GM18861 (cell line): ENCODE measurements at regions not wholly inside any gene's neighbourhood (a gene's known extent, or its start where the extent isn't known, plus 50 kb on each side); places are given as distances from the start of the nearest gene placed in this dataset.
A peak's percentile ranks its signal among the peaks of the same experiment; 100 is the strongest.

Source experiments
- ATAC-seq: cut with Tn5 transposase; IDR thresholded peaks from one replicate; pipeline ENCODE4 v1.9.1; 2021; ENCODE audit not compliant: unreplicated experiment

DNA sequence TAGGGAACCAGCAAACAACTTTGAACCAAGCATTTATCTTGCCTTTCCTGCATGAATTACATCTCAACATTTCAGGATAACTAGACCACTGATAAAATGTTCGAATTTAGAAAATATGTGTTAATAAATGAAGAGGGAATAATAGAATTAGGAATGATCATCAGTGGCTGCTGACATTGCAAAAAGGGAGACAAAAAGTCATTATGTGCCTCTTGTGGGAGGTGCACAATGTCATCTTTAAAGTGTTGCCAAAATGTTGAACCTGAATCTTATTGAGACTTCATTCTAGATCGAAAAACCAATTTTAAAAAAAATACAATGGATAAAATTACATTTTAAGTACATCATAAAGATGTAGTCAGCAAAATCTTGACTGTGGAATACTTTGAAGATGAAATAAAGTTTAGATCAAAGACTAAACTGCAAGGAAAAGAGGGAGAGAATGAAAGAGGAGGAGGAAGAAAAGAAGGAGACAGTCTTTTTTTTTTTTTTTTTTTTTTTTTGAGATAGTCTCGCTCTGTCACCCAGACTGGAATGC, 299.3 kb downstream of the FBXW7 start:
- ATAC-seq = no peak

DNA sequence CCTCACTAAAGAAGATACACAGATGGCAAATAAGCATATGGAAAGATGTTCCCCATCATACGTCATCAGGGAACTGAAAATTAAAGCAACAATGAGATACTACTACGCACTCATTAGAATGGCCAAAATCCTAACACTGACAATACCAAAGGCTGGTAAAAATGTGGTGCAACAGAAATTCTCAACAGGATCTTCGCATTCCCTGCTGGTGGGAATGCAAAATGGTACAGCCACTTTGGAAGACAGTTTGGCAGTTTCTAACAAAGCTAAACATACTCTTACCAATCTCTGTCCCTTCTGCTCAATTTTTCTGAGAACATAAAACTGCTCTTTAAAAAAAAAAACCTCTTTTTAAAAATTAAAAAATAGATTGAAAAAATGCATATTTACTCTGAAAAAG, 300.2 kb downstream of the FBXW7 start:
- ATAC-seq = no peak

DNA sequence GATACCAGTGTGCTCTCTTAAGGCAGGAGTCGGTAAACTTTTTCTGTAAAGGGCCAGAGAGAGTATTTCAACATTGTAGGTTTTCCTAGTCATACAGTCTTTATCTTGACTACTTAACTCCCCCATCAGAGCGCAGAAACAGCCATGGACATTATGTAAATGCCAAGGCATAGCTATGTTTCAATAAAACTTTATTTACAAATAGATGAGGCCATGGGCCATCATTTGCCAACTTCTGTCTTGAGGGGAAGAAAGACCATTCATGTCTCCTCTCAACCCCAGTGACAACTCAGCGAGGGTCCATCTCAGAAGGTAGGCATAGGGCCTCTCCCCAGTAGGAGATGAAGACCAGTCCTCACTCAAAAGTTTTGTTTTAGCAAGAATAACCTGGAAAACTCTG, 301.3 kb downstream of the FBXW7 start:
- ATAC-seq = no peak

DNA sequence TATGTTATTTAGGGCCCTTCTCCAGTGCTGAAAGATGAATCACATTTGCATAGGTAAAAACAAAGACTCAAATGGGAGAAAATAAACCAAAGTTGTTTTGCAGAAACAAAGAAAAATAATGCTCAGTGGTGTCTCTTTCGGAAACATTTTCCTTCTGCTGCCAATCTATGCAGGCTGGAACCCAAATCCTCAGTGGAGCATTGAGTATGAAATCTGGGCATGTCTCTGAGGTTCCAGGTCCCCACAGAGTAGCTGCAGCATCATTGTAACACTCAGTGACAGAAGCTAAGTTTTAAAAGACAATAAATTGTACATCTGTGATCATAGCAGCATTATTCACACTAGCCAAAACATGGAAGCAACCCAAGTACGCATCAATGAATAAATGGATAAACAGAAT, 303.6 kb downstream of the FBXW7 start:
- ATAC-seq = no peak

DNA sequence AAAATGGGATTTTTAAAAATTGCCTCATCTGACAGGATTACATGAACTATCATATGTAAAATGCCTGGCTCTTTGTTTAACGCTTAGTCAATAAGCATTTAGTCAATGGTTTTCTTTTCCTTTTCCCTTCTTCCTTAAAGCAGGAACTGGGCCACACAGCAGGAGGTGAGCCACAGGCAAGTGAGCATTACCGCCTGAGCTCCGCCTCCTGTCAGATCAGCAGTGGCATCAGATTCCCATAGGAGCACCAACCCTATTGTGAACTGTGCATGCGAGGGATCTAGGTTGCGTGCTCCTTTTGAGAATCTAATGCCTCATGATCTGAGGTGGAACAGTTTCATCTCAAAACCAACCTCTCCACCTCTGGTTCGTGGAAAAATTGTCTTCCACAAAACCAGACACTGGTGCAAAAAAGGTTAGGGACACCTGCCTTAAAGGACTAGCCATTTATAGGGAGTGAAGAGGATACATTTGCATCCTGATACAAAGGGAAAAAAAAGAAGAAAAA, 306.1 kb downstream of the FBXW7 start:
- ATAC-seq = no peak

DNA sequence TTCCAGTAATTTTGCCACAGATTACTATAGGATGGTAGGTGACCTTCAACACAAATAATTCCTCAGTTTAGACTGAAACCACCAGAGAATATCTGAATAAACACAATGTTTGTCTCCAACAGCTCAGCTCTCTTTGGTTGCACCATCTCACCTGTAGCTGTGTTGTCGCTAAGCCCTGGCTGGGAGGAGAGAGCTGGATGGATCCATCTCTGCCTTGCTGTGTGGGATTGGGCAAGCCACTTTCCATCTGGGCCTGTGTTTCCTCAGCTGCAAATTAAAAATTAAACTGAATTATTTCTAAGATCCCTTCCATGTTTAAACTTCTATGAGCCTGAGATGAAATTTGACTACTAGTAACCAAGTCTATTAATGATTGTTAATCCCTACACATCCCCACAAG, 310.2 kb downstream of the FBXW7 start:
- ATAC-seq = no peak

DNA sequence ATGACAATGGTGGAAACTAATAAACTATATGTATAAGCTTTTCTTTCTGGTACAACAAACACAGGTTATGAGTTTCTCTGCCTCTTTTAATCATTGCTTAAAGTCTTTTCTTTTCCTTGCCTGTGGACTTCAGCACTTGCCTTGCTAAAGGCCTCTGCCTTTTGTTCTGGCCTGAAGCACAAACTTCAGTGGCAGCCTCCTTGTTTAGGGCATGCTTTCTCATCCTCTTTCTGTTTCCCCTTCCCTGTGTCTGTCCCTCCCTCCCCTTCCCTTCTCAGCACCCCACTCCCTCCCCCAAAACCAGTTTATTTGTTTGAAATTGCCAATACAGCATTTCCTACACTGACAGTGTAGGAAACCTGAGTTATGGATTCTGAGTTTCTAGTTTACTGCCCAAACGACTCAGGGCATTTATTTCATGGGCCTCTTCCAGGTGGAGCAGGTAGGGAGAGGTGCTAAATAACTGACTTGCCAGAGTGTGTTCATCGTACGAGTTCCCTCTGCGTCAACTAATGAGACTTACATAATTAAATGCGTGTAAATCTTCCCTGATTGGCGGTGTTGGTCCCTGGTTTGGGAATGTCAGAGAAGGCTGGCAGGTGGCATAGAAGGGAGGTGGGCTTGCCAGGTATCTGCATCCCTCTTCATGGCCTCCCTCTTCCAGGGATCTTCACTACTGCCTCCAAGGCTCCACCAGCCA, 311.0 kb downstream of the FBXW7 start:
- no peak for ATAC-seq

DNA sequence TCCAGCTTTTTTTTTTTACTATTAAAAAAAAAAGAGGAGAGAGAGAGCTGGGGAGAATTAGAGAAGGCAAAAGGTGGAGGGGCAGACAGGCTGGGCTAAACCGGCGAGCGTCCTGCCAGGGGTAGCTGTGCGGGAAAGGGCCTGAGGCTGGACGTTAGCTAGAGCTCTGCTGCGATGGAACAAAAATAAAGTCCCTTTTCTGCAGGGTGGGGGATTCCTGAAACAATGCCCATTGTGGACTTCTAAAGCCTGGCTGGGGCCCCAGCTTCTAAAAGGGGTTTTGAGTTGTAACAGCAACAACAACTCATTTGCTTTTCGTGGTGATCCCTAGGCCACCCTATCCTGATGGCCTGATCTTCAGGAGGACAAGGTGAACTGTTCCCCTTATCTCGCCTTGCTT, 311.7 kb downstream of the FBXW7 start:
- no peak for ATAC-seq

DNA sequence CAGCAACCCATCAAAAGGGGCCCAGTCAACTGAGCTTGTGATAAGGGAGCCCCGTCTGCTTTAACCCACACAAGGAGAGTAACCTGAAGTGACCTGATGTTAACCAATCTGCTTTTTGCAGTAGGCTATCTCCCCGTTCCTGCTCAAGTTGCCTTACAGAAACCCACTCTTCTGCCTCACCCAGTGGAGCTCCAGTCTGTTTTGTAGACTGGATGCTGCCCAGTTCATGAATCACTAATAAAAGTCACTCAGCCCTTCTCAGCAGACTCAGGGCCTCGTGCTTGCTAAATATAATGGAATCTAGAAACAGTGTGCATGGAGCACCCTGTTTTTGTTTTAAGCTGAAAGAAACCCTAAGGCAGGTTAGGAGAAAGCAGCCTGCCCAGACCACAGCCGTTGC, 312.3 kb downstream of the FBXW7 start:
- no peak for ATAC-seq

DNA sequence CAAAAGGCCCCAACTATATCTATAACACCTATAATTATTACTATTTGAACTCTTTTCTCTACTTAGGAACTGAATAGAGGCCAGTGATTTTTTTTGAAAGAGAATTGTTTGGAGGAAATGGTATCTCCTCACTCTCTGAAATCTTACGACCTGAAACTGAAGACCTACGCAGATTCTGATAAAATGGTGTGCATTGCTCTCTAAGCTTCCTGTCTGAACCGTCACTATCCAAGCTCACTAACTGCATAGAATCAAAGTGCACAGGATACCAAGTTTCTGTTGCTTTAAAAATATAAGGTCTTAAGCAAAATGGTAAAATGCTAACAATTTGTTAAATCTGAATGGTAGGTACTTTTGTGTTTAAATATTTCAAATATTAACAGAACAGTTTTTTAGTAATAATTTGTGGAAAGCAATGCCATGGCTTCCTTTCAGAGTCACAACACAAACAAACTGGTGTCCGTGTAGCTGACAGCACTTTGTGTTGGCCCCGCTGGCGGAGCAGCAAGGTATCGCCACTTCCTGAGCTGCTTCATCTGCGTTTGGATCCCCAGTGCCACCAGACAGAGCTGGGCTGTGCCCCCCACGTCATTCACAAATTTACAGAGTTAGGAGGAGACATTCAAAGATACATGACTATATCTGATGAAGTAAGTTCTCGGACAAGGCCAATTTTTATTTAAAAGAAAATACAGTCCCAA, 313.9 kb downstream of the FBXW7 start:
- ATAC-seq = no peak

DNA sequence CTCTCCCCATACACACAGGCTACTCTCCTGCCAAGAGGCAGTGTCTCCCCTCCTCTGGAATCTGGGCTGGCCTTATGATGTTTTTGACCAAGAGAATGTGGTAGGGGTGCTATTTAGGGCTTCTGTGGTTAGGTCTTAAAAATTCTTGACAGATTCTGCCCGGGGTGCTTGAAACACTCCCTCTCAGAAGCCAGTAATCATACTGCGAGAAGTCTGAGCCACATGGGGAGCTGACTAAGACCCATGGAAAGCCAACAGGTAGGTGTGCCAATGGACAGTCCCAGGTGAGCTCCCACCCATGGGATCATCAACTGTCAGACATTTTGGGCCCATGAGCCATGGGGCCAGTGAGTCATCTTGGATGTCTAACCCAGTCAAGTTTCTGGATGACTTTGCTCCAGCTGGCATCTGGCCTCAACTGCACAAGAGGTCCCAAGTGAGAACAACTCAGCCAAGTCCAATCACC, 315.7 kb downstream of the FBXW7 start:
- peak; percentile 73 for ATAC-seq

DNA sequence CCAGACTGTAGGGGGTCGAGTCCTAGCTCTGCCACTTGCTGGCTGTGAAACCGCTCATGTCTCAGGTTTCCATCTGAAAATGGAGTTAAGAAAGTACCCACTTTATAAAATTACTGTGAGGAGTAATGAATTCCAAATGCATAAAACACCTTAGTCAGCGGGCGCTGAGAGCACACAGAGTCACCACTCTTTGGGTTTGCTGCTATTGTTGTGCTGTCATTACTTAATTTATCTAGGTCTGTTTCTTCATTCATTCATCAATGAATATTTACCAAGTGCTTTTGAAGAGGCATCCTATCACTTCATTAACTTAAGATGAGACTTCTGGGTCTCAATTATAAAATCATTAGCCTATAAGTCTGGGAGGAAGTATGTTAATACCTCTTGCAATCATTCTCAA, 317.3 kb downstream of the FBXW7 start:
- ATAC-seq = no peak

DNA sequence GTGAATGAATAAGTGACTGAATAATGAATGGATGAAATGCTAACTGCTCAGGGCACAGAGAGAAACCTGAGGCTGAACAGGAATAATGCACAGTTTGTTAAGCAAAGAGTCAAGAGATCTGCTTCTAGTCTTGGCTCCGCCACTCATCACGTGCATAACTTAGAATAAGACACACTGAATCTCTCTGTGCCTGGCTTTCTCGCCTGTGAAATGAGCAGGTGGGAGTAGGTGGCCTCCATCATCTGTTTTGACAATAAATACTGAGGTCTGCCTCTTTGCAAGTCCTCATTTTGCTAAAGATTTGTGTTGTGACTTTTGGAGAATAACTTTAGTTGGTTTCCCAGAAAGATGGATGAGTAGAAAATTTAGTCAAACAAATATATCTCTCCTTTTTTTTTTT, 318.0 kb downstream of the FBXW7 start:
- ATAC-seq = no peak

DNA sequence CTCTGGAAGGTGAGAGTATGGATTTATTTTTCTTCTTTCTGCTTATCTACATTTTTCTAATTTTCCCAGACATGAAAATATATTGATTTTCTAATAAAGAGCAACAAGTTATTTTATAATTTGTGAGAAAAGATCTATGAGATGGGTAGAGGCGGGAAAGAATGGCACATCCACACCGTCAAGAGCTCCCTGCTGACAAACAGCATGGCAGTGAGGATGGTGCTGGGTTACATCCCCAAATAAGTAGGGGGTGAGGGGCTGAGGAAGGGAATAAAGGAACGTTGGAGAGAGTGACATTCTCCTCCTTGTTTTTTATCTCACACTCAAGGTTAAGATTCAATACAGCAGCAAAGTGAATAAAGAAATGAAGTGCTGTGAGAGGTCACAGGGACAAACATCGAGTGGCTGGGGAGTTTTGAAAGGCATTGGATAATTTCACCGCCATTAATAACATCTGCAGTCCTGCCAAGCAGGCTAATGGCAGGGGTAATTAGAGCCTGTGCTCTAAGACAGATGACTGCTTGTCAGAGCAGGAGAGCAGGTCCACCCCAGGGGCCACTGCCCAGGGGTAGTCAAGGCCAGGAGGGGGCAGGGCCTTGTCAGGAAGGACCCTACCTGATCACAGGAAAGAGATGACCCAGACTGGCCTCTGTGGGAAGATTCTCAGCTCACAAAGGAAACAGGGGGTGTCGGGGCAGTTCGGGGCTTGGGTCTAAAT, 323.8 kb downstream of the FBXW7 start:
- no peak for ATAC-seq

DNA sequence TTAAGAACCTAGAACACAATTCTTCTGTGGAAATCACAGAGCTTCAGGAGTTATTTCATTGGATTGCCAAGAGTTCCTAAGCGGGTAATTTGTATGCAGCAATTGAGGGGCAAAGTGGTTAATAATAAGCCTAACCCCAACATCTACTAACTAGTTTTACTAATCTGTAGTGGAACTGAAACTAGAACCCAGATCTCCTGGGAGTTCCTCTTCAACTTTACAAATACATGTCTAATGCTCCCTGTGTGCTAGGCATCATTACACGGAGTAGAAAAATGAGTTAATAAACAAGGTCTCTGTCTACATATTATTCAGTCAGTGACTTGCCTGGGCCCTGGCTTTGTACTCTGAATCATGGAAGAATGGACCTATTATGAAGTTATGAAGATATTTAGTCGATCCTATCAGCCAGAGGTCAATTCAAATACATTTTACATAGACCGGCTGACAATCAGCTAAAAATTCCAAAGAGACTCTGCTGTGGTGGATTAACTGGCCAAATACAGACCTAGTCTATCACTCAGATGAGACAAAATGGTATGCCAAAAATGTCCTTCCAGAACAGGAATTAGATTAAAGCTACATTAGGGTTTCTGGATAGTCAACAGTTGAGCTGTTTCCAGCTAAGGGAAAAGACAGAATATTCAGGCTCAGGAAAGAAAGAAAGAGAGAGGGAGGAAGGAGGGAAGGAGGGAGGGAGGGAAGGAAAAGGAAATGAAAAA, 326.0 kb downstream of the FBXW7 start:
- ATAC-seq = peak; percentile 96

DNA sequence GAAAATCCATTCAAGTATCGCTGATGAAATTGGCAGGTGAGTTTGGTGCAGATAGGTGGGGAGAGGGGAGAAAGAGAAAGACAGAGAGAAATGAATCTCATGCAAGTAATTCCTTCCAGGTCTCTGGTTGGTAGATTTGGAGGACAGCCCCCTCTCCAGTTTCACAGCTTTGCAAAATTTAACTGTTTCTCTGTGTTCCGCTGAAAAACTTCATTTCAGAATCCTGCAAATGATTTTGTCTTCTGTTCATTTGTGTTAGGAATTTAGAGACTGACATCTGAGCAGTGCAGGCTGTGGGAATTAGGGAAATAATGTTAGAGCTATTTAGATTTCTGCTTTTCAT, 328.5 kb downstream of the FBXW7 start:
- ATAC-seq = no peak

DNA sequence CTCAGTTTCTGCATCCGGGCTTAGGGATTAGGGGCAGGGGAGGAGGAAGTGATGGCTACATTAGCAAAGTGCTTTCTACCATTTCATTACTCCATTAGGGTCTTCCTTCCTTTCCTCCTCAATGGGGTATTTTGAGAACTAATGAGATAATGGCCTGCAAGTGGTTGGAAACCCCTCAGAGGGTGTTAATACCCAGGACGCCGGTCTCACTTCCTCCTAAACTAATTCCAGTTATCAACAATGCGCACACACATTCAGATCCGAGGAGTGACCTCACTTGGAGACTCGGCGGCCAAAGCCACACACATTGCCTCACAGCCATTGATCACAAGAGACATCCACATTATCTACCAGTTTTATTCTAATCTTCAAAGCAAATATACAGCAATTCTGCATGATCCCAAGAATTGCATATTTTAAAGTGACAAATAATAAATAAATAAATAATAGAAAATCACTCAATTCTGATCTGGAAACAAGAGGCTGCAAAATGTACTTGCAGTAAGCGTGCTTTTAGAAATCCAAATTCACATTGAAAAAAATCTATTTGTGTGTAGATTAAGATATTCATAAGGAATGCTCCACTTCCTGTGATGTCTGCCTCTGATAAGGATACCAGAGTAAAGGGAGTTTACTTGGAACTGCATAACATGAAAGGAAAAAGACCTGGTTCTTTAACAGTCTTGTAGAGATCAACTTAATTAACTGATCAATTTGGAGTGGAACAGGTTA, 329.1 kb downstream of the FBXW7 start:
- ATAC-seq = no peak

DNA sequence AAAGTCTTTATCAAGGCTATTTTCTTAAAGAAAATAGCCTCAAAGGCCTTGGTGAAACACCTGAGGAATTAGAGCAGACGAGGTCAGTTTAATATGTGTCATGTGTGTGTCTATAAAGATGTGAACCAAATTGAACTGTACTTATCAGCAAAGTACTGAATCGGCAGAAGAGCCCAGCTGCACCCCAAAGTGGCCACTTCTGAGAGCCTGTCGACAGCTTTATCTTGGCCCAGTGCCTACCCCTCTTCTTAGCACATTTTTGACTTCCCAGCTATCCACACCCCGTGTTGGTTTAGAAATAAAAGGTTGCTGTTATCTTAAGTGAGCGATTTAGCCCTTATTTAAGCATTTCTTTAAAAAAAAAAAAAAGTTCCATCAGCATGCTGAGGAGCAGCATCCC, 329.7 kb downstream of the FBXW7 start:
- ATAC-seq = no peak

DNA sequence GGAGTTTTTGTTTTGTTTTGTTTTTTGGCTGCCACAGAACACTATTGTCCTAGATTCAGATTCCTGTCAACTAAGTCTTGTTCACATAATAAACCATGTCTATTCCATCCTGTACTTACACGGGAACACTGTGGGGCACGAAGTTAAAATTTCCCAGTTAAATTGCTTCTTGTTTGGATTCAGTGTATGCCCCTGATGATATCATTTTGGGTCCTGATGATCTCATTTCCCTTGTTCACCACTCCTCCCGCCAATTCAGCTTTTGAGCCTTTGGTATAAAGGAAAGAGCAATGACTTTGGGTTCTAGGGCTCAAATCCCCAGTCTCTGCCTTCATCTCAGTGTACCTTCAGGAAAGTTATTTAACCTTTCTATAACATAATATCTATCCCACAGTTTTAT, 333.5 kb downstream of the FBXW7 start:
- ATAC-seq = no peak

DNA sequence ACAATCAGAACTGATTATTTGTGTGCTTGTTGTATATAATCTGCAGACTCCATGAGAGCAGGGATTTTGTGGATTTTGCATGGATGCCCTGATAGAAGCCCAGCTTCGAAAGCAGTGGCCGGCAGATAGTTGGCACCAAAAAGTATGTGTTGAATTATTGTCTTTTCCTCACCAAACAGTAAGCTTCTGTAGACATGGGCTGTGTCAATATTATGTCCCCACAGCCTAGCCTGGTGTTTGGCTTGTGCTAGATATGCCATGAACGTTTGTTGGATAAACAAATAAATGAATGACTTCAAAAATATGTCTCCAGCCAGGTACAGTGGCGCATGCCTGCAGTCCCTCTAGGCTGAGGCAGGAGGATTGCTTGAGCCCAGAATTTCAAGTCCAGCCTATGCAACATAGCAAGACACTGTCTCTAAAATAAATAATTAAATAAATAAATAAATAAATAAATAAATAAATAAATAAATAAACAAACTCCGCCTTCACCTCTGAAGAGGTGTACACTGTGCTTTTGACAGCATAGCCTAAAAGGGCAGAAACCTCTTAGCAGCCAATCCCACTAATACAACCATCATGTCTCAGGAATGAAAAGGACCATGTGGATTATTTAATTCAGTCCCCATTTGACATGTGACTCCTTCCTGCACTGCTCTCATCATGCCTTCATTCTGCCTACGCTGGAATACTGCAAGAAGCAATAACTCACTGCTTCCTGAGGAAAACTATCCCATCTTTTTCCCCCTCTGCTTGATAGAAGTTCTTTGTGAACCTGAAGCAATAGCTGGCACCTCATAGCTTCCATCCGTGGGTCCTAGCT, 335.2 kb downstream of the FBXW7 start:
- ATAC-seq = no peak
